ENCODE measurements at regions not wholly inside any gene's neighbourhood (a gene's known extent, or its start where the extent isn't known, plus 50 kb on each side); places are given as distances from the start of the nearest gene placed in this dataset.
"Not testable (repeated sequence)": the region's sequence is repeated elsewhere in the genome, so short reads cannot be mapped to it uniquely, and the experiment has no call there.

DNA sequence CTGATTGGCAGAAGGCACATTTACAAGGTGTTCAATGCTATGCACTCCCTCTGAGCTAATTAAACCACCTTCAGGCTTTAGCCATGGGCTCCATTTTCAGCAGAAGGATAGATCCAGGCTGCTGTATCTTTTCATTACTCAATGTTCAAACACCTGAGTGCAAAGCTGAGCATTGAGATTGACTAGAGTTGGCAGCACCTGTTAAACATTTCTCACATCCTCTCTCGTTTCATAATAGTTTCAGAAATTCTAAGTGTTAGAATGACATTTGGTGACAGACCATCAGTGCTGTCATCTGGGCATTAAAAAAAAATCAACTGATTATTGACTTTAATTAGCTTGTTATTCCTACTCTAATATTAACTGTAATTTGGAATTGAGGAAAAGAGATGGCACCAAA lies 187.1 kb upstream of the SEMA3E start:
- no peak overlapping the region for H3K4me3 ChIP-seq (replicated peaks; ENCODE audit: low read depth, low read length)
- DNase-seq (ENCODE audit: extremely low read depth, low read depth): no peak
- TF ChIP-seq, protein P1, sequence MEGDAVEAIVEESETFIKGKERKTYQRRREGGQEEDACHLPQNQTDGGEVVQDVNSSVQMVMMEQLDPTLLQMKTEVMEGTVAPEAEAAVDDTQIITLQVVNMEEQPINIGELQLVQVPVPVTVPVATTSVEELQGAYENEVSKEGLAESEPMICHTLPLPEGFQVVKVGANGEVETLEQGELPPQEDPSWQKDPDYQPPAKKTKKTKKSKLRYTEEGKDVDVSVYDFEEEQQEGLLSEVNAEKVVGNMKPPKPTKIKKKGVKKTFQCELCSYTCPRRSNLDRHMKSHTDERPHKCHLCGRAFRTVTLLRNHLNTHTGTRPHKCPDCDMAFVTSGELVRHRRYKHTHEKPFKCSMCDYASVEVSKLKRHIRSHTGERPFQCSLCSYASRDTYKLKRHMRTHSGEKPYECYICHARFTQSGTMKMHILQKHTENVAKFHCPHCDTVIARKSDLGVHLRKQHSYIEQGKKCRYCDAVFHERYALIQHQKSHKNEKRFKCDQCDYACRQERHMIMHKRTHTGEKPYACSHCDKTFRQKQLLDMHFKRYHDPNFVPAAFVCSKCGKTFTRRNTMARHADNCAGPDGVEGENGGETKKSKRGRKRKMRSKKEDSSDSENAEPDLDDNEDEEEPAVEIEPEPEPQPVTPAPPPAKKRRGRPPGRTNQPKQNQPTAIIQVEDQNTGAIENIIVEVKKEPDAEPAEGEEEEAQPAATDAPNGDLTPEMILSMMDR (IDR thresholded peaks at IDR 0.05; ENCODE audit: low read depth, low read length, missing control alignments): no peak

DNA sequence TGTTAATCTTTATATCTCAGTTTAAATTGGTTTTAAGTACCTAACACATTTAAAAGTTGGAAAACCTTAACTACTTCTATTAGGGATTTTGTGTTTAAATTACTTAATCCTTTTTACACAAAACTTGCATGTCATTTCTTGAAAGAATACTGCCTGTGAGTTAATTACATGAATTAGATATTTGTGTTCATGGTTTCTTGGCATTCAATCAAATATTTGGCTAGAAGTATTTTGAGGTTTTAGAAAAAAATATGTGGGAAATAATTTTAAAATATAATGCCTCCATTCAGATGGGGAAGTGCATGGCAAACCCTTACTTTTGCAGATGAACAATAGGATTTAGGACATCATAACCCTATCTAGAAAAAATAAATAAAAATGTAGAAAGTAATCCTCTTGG lies 186.5 kb upstream of the SEMA3E start:
- no peak for DNase-seq (ENCODE audit: extremely low read depth, low read depth)
- TF ChIP-seq, protein P1 (IDR thresholded peaks at IDR 0.05; ENCODE audit: low read depth, low read length, missing control alignments): no peak

DNA sequence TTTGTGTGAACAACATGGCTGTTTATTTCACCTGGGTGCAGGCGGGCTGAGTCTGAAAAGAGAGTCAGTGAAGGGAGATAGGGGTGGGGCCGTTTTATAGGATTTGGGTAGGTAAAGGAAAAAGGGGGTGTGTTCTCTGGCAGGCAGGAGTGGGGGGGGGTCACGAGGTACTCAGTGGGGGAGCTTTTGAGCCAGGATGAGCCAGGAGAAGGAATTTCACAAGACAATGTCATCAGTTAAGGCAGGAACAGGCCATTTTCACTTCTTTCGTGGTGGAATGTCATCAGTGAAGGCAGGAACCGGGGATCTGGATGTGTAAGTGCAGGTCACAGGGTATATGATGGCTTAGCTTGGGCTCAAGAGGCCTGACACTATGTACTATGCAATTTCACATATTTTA lies 184.8 kb upstream of the SEMA3E start:
- not testable (repeated sequence) for H3K4me3 ChIP-seq (replicated peaks; ENCODE audit: low read depth, low read length); DNase-seq (ENCODE audit: extremely low read depth, low read depth)

More for the DNA sequence above, 186.5 kb upstream of the SEMA3E start:
- no peak overlapping the region for H3K4me3 ChIP-seq (replicated peaks; ENCODE audit: low read depth, low read length)

DNA sequence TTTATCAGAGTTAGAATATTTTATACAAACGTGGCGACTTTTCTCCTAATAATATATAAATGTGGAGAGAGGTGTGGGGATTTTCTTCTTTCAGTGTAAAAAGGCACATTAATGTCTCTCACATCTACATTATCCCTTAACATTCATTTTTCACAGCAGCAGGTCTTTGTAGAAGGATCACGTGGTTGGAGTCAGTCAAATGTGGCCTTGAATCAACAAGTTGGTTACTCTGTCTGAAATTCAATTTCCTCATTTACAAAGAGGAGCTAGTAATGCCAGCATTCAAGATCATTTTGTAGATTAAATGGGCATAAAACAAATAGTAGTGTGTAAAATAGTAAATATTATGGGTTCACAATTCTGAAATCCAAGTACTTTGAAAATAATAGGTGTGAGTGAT lies 183.1 kb upstream of the SEMA3E start:
- TF ChIP-seq, protein P1 (IDR thresholded peaks at IDR 0.05; ENCODE audit: low read depth, low read length, missing control alignments): no peak
- DNase-seq (ENCODE audit: extremely low read depth, low read depth): no peak
- H3K4me3 ChIP-seq (replicated peaks; ENCODE audit: low read depth, low read length): no peak overlapping the region

DNA sequence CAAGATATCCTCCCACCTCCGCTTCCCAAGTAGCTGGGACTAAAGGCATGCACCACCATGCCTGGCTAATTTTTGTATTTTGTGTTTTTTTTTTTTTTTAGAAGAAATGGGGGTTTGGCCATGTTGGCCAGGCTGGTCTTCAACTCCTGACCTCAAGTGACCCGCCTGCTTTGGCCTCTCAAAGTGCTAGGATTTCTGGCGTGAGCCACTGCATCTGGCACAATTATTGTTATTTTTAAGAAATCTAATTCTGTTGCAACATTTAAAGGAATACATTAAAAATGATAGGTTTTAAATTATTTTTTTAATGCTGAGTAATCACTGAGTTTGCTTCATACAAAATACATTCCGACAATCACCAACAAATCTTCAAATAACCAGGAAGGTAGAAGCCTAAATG lies 178.1 kb upstream of the SEMA3E start:
- H3K4me3 ChIP-seq (replicated peaks; ENCODE audit: low read depth, low read length): no peak overlapping the region
- TF ChIP-seq, protein P1 (IDR thresholded peaks at IDR 0.05; ENCODE audit: low read depth, low read length, missing control alignments): no peak
- no peak for DNase-seq (ENCODE audit: extremely low read depth, low read depth)

DNA sequence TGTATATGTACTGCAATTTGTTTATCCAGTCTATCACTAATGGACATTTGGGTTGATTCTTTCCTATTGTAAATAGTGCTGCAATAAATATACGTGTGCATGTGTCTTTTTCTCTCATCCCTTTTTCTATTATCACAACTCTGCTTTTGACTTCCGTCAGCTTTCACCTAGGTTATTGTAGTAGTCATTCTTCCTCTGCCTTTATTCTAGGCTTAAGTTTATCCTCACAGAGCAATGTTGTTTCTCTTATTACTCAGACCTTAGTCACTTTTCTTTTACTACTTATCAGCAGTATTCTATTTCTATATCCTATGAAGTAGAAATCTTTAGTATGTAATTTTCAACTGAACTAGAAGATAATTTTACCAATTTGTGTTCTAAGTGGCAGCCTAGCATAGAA lies 175.3 kb upstream of the SEMA3E start:
- H3K4me3 ChIP-seq (replicated peaks; ENCODE audit: low read depth, low read length): no peak overlapping the region
- DNase-seq (ENCODE audit: extremely low read depth, low read depth): no peak
- TF ChIP-seq, protein P1 (IDR thresholded peaks at IDR 0.05; ENCODE audit: low read depth, low read length, missing control alignments): no peak

DNA sequence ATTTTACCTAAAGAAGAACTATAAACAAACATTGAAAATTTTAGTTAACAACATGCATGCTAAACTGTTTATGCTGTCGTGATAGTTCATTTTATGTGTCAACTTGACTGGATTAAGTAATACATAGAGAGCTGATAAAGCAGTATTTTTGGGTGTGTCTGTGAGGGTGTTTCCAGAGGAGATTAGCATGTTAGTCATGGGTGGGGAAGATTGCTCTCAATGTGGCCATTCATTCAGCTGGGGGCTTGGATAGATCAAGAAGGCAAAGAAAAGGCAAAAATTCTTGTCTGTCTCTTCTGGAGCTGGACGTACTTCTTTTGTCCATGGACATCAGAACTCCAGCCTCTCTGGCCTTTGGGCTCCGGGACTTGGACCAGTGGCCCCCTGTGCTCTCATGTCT lies 172.9 kb upstream of the SEMA3E start:
- no peak for DNase-seq (ENCODE audit: extremely low read depth, low read depth)
- TF ChIP-seq, protein P1 (IDR thresholded peaks at IDR 0.05; ENCODE audit: low read depth, low read length, missing control alignments): no peak
- no peak overlapping the region for H3K4me3 ChIP-seq (replicated peaks; ENCODE audit: low read depth, low read length)
